DOHH2 (cell line): ENCODE measurements at regions not wholly inside any gene's neighbourhood (a gene's known extent, or its start where the extent isn't known, plus 50 kb on each side); places are given as distances from the start of the nearest gene placed in this dataset.

ENCODE experiments used
- CTCF ChIP-seq: fragments of 200-600 bp; sonication (generic); IDR thresholded peaks from one replicate; pipeline ENCODE4 v1.5.1; 2014; ENCODE audit warnings: antibody characterized with exemption, mild to moderate bottlenecking, low read depth, low read length; ENCODE audit not compliant: poor library complexity, severe bottlenecking
- EZH2phosphoT487 ChIP-seq: fragments of 200-600 bp; sonication (generic); IDR thresholded peaks from 2 replicates; pipeline ENCODE4 v1.6.1; 2017; ENCODE audit warnings: borderline replicate concordance, mild to moderate bottlenecking, antibody characterized with exemption, low read length, moderate library complexity, mixed read lengths

- TF ChIP-seq CTCF = no peak
- TF ChIP-seq EZH2phosphoT487 = no peak
These were observed 196.4 kb upstream of the HDAC4 start for GRCh38 chr2:239597216-239597615.
